Smooth muscle cell (in vitro differentiated cells): ENCODE measurements at regions not wholly inside any gene's neighbourhood (a gene's known extent, or its start where the extent isn't known, plus 50 kb on each side); places are given as distances from the start of the nearest gene placed in this dataset.

Experiments
- DNase-seq: peaks from one replicate; lab custom pipeline; 2025; ENCODE audit not compliant: unreplicated experiment; lab: John Stamatoyannopoulos, UW
- H2AFZ ChIP-seq: fragments of 200-600 bp; sonication (generic); 2 replicates; pipeline ENCODE4 v1.6.0; 2016; ENCODE audit warnings: antibody characterized with exemption, low read depth, mild to moderate bottlenecking
- H3F3A ChIP-seq: fragments of 200-600 bp; sonication (generic); 2 replicates; pipeline ENCODE4 v1.6.0; 2017; ENCODE audit warnings: antibody characterized with exemption, low read depth
- H3K27ac ChIP-seq: fragments of 200-600 bp; sonication (generic); 2 replicates; pipeline ENCODE4 v1.5.1; 2016; ENCODE audit warnings: low read depth, mild to moderate bottlenecking
- H3K27me3 ChIP-seq: fragments of 200-600 bp; sonication (generic); 2 replicates; pipeline ENCODE4 v1.6.1; 2016; ENCODE audit warnings: low read depth, mild to moderate bottlenecking
- H3K36me3 ChIP-seq: fragments of 200-600 bp; sonication (generic); 2 replicates; pipeline ENCODE4 v1.5.1; 2016; ENCODE audit warnings: low read depth
- H3K4me1 ChIP-seq: fragments of 200-600 bp; sonication (generic); 2 replicates; pipeline ENCODE4 v1.5.1; 2016; ENCODE audit warnings: low read depth
- H3K4me2 ChIP-seq: fragments of 200-600 bp; sonication (generic); 2 replicates; pipeline ENCODE4 v1.6.0; 2016; ENCODE audit warnings: mild to moderate bottlenecking
- H3K4me3 ChIP-seq: fragments of 200-600 bp; sonication (generic); 2 replicates; pipeline ENCODE4 v1.5.1; 2016; ENCODE audit warnings: mild to moderate bottlenecking
- H3K79me2 ChIP-seq: fragments of 200-600 bp; sonication (generic); 2 replicates; pipeline ENCODE4 v1.6.0; 2016; ENCODE audit warnings: low read depth, mild to moderate bottlenecking
- H3K9ac ChIP-seq: fragments of 200-600 bp; sonication (generic); 2 replicates; pipeline ENCODE4 v1.6.0; 2016; ENCODE audit warnings: low read depth
- H3K9me3 ChIP-seq: fragments of 200-600 bp; sonication (generic); replicated peaks from 2 replicates; pipeline ENCODE4 v1.5.1; 2016; ENCODE audit warnings: low read depth
- H4K20me1 ChIP-seq: fragments of 200-600 bp; sonication (generic); 2 replicates; pipeline ENCODE4 v1.6.0; 2016; ENCODE audit warnings: low read depth
- WGBS: methylation state at CpG from one replicate; pipeline ENCODE4 v1.1.7; 2016; ENCODE audit warnings: low lambda C conversion rate; 5-methylcytosine and 5-hydroxymethylcytosine counted together
- TF ChIP-seq, protein P1 (sequence below): fragments of 200-600 bp; sonication (generic); IDR thresholded peaks from 2 replicates; pipeline ENCODE4 v1.5.1; 2017; ENCODE audit warnings: borderline replicate concordance, mild to moderate bottlenecking, antibody characterized with exemption; ENCODE audit not compliant: insufficient read depth, poor library complexity, severe bottlenecking

DNA sequence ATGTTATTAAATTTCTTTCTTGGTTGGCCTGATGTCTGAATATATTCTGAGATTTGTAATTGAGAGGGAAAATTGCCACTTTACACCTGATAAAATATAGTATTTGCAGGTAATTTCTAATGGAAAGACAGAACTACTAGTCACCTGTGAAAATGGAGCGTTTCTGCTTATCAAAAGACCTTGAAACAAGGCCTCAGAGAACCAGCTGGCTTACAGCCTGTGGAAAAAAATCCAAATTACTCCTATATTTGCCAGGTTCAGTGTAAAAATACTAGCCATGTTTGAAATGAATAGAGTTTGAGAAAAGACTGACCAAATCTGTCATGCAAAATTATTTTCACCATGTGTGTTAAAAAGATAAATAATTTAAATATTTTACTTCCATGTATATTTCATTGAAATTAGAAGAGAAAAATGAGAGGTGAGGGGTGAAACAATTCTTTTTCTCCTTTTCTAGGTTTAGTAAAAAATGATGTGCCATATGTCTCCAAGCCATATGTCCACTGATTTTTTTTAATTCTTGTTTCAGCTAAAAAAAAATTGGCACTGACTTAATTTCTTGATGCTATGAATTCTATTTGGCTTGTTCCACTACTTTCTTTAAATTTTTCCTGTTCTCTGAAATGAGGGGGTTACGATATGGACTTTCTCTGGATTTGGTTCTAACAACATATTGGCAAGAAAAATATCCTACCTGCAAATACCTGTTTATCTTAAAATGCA lies 464.9 kb downstream of the GRXCR1 start:
- Histone ChIP-seq H2AFZ (no peak overlapping the region), H3K79me2 (no peaks in the 10 kb centered on the region), H3K4me2 (no peak overlapping the region), H3K36me3 (no peaks in the 10 kb centered on the region), H3K27me3 (no peaks in the 10 kb centered on the region), H3K4me3 (no peak overlapping the region), H4K20me1 (no peaks in the 10 kb centered on the region), H3K9me3 (no peaks in the 10 kb centered on the region), H3K4me1 (no peaks in the 10 kb centered on the region), H3K27ac (no peak overlapping the region), H3K9ac (no peak overlapping the region), H3F3A (no peaks in the 10 kb centered on the region)
- WGBS, result 90% methylated on average over 2 of the region's 2 CpGs
- TF ChIP-seq, protein P1, sequence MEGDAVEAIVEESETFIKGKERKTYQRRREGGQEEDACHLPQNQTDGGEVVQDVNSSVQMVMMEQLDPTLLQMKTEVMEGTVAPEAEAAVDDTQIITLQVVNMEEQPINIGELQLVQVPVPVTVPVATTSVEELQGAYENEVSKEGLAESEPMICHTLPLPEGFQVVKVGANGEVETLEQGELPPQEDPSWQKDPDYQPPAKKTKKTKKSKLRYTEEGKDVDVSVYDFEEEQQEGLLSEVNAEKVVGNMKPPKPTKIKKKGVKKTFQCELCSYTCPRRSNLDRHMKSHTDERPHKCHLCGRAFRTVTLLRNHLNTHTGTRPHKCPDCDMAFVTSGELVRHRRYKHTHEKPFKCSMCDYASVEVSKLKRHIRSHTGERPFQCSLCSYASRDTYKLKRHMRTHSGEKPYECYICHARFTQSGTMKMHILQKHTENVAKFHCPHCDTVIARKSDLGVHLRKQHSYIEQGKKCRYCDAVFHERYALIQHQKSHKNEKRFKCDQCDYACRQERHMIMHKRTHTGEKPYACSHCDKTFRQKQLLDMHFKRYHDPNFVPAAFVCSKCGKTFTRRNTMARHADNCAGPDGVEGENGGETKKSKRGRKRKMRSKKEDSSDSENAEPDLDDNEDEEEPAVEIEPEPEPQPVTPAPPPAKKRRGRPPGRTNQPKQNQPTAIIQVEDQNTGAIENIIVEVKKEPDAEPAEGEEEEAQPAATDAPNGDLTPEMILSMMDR, result no peak
- no peak for DNase-seq

DNA sequence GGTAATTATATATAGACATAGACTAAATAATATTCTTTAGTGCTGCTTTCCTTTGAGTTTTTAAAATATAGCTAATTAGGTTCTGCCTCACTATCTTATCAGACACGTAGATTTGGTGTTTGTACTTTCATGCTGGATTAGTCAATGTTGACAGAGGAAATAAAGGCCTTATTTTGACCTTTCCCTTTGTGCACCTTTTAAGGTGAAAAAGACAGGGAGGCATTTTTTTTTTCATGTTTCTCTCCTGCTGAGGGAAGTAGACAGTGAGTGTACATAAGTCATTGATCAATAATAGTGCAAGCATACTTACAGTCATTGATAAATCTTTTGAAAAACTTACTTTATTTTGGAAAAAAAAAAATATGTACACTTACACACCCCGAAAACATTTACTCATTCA lies 467.8 kb downstream of the GRXCR1 start:
- WGBS, result 76% methylated on average over 2 of the region's 2 CpGs

DNA sequence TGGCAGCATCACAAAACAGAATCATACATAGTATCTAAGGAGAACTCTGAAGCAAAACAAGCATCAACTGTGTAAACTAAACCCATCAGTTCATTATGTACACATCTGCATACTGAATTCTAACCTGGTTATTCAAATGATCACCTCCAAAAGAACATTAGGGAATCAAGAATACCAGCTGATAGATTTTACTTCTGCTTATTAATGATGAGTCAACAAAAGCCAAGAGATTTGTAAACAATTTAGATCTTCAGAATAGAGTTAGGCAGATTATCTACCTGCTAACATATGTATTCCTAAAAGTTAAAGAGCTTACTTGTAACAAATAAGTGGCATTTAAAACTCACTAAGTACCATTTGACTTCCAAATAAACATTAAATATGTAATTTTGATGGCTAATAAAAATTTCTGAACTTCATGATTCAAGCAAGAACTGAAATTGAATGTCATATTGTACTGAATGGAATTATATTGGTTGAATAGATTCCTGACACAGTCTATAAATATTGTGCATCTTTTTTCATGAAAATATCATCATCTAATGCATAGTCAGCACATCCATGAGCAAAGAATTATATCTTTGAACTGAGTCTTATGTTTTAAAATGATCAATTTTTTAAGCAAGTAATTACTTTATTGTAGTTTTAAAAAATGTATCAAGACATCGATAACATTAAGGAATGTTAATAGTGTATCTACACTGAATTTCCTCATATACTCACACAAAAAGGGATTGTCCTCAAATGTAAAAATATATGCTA lies 470.5 kb downstream of the GRXCR1 start:
- Histone ChIP-seq H3K27ac (no peak overlapping the region), H3F3A (no peaks in the 10 kb centered on the region), H4K20me1 (no peaks in the 10 kb centered on the region), H2AFZ (no peak overlapping the region), H3K9ac (no peak overlapping the region), H3K4me3 (no peak overlapping the region), H3K4me1 (no peaks in the 10 kb centered on the region), H3K36me3 (no peaks in the 10 kb centered on the region), H3K9me3 (no peaks in the 10 kb centered on the region), H3K27me3 (no peaks in the 10 kb centered on the region), H3K4me2 (no peak overlapping the region), H3K79me2 (no peaks in the 10 kb centered on the region)
- 88% methylated on average over 1 of the region's 1 CpG for WGBS
- TF ChIP-seq, protein P1, result no peak
- DNase-seq, result no peak

More for the DNA sequence above, 467.8 kb downstream of the GRXCR1 start:
- no peaks in the 10 kb centered on the region for H3K79me2 ChIP-seq
- no peak overlapping the region for H3K27ac ChIP-seq
- no peaks in the 10 kb centered on the region for H3K4me1 ChIP-seq
- TF ChIP-seq, protein P1, result no peak
- DNase-seq, result no peak
- no peaks in the 10 kb centered on the region for H3K9me3 ChIP-seq
- no peaks in the 10 kb centered on the region for H4K20me1 ChIP-seq
- no peak overlapping the region for H3K4me2 ChIP-seq
- no peaks in the 10 kb centered on the region for H3K27me3 ChIP-seq
- no peaks in the 10 kb centered on the region for H3F3A ChIP-seq
- no peak overlapping the region for H3K9ac ChIP-seq
- H3K4me3 ChIP-seq, result no peak overlapping the region
- no peaks in the 10 kb centered on the region for H3K36me3 ChIP-seq
- no peak overlapping the region for H2AFZ ChIP-seq
